GM23338 (cell line): ENCODE measurements at regions not wholly inside any gene's neighbourhood (a gene's known extent, or its start where the extent isn't known, plus 50 kb on each side); places are given as distances from the start of the nearest gene placed in this dataset.

ENCODE experiments used
- ATAC-seq: fragments of 200-7000 bp; cut with Tn5 transposase; 3 replicates; pipeline ENCODE4 v1.9.1; 2020
- DNase-seq: peaks from one replicate; pipeline ENCODE4 v3.0.0-alpha.2; 2015; ENCODE audit warnings: low spot score
- H2AFZ ChIP-seq: fragments of 200-600 bp; sonication (generic); 2 replicates; pipeline ENCODE4 v1.8.0; 2016; ENCODE audit warnings: antibody characterized with exemption, mild to moderate bottlenecking, moderate library complexity
- H3F3A ChIP-seq: fragments of 200-600 bp; sonication (generic); replicated peaks from 2 replicates; pipeline ENCODE4 v1.8.0; 2017; ENCODE audit warnings: antibody characterized with exemption, mixed run types, low read depth
- H3K27ac ChIP-seq: fragments of 200-600 bp; sonication (generic); 2 replicates; pipeline ENCODE4 v1.6.1; 2016; ENCODE audit warnings: low read depth
- H3K27me3 ChIP-seq: fragments of 200-600 bp; sonication (generic); 2 replicates; pipeline ENCODE4 v1.8.0; 2016; ENCODE audit warnings: mild to moderate bottlenecking, mixed run types, moderate library complexity; ENCODE audit not compliant: insufficient read depth
- H3K36me3 ChIP-seq: fragments of 200-600 bp; sonication (generic); 2 replicates; pipeline ENCODE4 v1.8.0; 2016; ENCODE audit warnings: mild to moderate bottlenecking; ENCODE audit not compliant: insufficient read depth
- H3K4me1 ChIP-seq: fragments of 200-600 bp; sonication (generic); 2 replicates; pipeline ENCODE4 v1.8.0; 2016; ENCODE audit warnings: mild to moderate bottlenecking, moderate library complexity; ENCODE audit not compliant: insufficient read depth
- H3K4me2 ChIP-seq: fragments of 200-600 bp; sonication (generic); 2 replicates; pipeline ENCODE4 v1.7.1; 2017; ENCODE audit warnings: mixed run types
- H3K4me3 ChIP-seq: fragments of 200-600 bp; sonication (generic); 2 replicates; pipeline ENCODE4 v1.6.1; 2016; ENCODE audit warnings: mixed run types
- H3K79me2 ChIP-seq: fragments of 200-600 bp; sonication (generic); replicated peaks from 2 replicates; pipeline ENCODE4 v1.8.0; 2017; ENCODE audit warnings: mild to moderate bottlenecking; ENCODE audit not compliant: insufficient read depth
- H3K9me2 ChIP-seq: fragments of 200-600 bp; sonication (generic); 2 replicates; pipeline ENCODE4 v1.8.0; 2017; ENCODE audit not compliant: insufficient read depth
- H4K20me1 ChIP-seq: fragments of 200-600 bp; sonication (generic); replicated peaks from 2 replicates; pipeline ENCODE4 v1.8.0; 2017; ENCODE audit warnings: mild to moderate bottlenecking; ENCODE audit not compliant: insufficient read depth
- H3K27ac Mint-ChIP-seq: 2 replicates; pipeline ENCODE4 v1.8.0; 2020; ENCODE audit warnings: inconsistent platforms, mild to moderate bottlenecking, moderate library complexity, mixed read lengths
- H3K27me3 Mint-ChIP-seq: 3 replicates; pipeline ENCODE4 v1.8.0; 2022; ENCODE audit warnings: low read depth, mild to moderate bottlenecking, moderate library complexity, mixed read lengths, inconsistent platforms; ENCODE audit not compliant: insufficient read depth, poor library complexity
- H3K36me3 Mint-ChIP-seq: 3 replicates; pipeline ENCODE4 v1.8.0; 2021; ENCODE audit warnings: low read depth, mild to moderate bottlenecking, inconsistent platforms, moderate library complexity, mixed read lengths
- H3K4me1 Mint-ChIP-seq: 3 replicates; pipeline ENCODE4 v1.8.0; 2020; ENCODE audit warnings: mild to moderate bottlenecking, inconsistent platforms, mixed read lengths
- H3K4me3 Mint-ChIP-seq: 3 replicates; pipeline ENCODE4 v1.8.0; 2021; ENCODE audit warnings: moderate library complexity, mild to moderate bottlenecking, inconsistent platforms, mixed read lengths
- H3K9me3 Mint-ChIP-seq: 3 replicates; pipeline ENCODE4 v1.8.0; 2020; ENCODE audit warnings: moderate library complexity, mild to moderate bottlenecking, inconsistent platforms, mixed read lengths
- CREB1 ChIP-seq: fragments of 250-450 bp; sonication (Bioruptor Pico); IDR thresholded peaks from 2 replicates; pipeline ENCODE4 v1.5.0; 2020; ENCODE audit warnings: low read depth, mild to moderate bottlenecking, moderate library complexity
- EZH2 ChIP-seq: fragments of 200-600 bp; sonication (generic); IDR thresholded peaks from one replicate; pipeline ENCODE4 v1.8.0; 2017; ENCODE audit warnings: antibody characterized with exemption, mild to moderate bottlenecking, low read depth; ENCODE audit not compliant: unreplicated experiment
- JUNB ChIP-seq: IDR thresholded peaks from one replicate; pipeline ENCODE4 v1.6.1; 2016; ENCODE audit warnings: antibody characterized with exemption; ENCODE audit not compliant: unreplicated experiment
- NANOG ChIP-seq: IDR thresholded peaks from 2 replicates; pipeline ENCODE4 v1.6.1; 2016; ENCODE audit warnings: antibody characterized with exemption, borderline replicate concordance
- STAT1 ChIP-seq: IDR thresholded peaks from one replicate; pipeline ENCODE4 v1.6.1; 2016; ENCODE audit warnings: antibody characterized with exemption; ENCODE audit not compliant: unreplicated experiment
- ZNF114 ChIP-seq: fragments of 250-450 bp; sonication (Bioruptor Pico); IDR thresholded peaks from 2 replicates; pipeline ENCODE4 v1.5.0; 2020; ENCODE audit warnings: mild to moderate bottlenecking, moderate library complexity
- ZNF331 ChIP-seq: fragments of 250-450 bp; sonication (Bioruptor Pico); IDR thresholded peaks from 2 replicates; pipeline ENCODE4 v1.5.0; 2020; ENCODE audit warnings: low read depth, mild to moderate bottlenecking, moderate library complexity
- ZNF462 ChIP-seq: fragments of 250-450 bp; sonication (Bioruptor Pico); IDR thresholded peaks from 2 replicates; pipeline ENCODE4 v1.5.0; 2020; ENCODE audit warnings: mild to moderate bottlenecking, moderate library complexity
- TF ChIP-seq, protein P1 (sequence below): IDR thresholded peaks from one replicate; pipeline ENCODE4 v1.6.1; 2018; ENCODE audit warnings: antibody characterized with exemption; ENCODE audit not compliant: unreplicated experiment
- TF ChIP-seq, protein P2 (sequence below): IDR thresholded peaks from 2 replicates; pipeline ENCODE4 v1.6.1; 2016; ENCODE audit warnings: antibody characterized with exemption

GRCh38 chr17:73776351-73777130, 132.3 kb upstream of the SDK2 start:
- Histone ChIP-seq H3K4me1 (no peaks in the 10 kb centered on the region), H2AFZ (no peak overlapping the region), H3K79me2 (no peaks in the 10 kb centered on the region), H3K27ac (no peak overlapping the region), H3K36me3 (no peaks in the 10 kb centered on the region), H3K4me2 (no peak overlapping the region), H3K4me3 (no peak overlapping the region), H3F3A (no peaks in the 10 kb centered on the region), H4K20me1 (no peaks in the 10 kb centered on the region), H3K27me3 (no peaks in the 10 kb centered on the region), H3K9me2 (no peaks in the 10 kb centered on the region)
- no peak overlapping the region for H3K4me3 Mint-ChIP-seq
- no peak for ATAC-seq
- peaks cover 6% of the 10 kb centered on the region for H3K27me3 Mint-ChIP-seq
- H3K4me1 Mint-ChIP-seq: no peaks in the 10 kb centered on the region; the same call in 2 of the 3 replicates
- TF ChIP-seq, protein P1, sequence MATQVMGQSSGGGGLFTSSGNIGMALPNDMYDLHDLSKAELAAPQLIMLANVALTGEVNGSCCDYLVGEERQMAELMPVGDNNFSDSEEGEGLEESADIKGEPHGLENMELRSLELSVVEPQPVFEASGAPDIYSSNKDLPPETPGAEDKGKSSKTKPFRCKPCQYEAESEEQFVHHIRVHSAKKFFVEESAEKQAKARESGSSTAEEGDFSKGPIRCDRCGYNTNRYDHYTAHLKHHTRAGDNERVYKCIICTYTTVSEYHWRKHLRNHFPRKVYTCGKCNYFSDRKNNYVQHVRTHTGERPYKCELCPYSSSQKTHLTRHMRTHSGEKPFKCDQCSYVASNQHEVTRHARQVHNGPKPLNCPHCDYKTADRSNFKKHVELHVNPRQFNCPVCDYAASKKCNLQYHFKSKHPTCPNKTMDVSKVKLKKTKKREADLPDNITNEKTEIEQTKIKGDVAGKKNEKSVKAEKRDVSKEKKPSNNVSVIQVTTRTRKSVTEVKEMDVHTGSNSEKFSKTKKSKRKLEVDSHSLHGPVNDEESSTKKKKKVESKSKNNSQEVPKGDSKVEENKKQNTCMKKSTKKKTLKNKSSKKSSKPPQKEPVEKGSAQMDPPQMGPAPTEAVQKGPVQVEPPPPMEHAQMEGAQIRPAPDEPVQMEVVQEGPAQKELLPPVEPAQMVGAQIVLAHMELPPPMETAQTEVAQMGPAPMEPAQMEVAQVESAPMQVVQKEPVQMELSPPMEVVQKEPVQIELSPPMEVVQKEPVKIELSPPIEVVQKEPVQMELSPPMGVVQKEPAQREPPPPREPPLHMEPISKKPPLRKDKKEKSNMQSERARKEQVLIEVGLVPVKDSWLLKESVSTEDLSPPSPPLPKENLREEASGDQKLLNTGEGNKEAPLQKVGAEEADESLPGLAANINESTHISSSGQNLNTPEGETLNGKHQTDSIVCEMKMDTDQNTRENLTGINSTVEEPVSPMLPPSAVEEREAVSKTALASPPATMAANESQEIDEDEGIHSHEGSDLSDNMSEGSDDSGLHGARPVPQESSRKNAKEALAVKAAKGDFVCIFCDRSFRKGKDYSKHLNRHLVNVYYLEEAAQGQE: no peak
- TF ChIP-seq EZH2 (no peak), ZNF114 (CRISPR knock-in tag) (no peak), ZNF331 (CRISPR knock-in tag) (no peak), CREB1 (CRISPR knock-in tag) (no peak), JUNB (no peak), STAT1 (no peak)
- TF ChIP-seq, protein P2, sequence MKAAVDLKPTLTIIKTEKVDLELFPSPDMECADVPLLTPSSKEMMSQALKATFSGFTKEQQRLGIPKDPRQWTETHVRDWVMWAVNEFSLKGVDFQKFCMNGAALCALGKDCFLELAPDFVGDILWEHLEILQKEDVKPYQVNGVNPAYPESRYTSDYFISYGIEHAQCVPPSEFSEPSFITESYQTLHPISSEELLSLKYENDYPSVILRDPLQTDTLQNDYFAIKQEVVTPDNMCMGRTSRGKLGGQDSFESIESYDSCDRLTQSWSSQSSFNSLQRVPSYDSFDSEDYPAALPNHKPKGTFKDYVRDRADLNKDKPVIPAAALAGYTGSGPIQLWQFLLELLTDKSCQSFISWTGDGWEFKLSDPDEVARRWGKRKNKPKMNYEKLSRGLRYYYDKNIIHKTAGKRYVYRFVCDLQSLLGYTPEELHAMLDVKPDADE: no peak
- peaks cover 26% of the 10 kb centered on the region; the same call in 2 of the 3 replicates for H3K36me3 Mint-ChIP-seq
- peaks cover 48% of the 10 kb centered on the region for H3K9me3 Mint-ChIP-seq
- DNase-seq: no peak
- no peak overlapping the region for H3K27ac Mint-ChIP-seq

DNA sequence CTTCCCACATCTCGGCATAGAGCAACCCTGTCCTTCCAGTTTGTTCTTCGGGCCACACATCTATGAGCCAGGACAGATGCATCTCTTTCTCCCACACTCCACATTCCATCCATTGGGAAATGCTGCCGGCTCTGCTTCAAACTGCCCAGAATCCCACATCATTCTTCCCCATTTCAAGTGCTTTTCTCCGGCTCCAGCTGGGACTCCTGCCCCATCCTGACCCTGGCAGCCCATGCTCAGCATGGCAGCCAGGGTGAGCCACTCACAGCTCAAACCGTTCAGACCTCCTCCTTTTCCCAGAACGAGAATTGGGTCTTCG, 132.8 kb upstream of the SDK2 start:
- H3K9me3 Mint-ChIP-seq: peaks cover 48% of the 10 kb centered on the region
- no peak for DNase-seq
- H3K27ac Mint-ChIP-seq: no peak overlapping the region
- Histone ChIP-seq H3K9me2 (no peaks in the 10 kb centered on the region), H3K27ac (no peak overlapping the region), H3K4me2 (no peak overlapping the region), H3K36me3 (no peaks in the 10 kb centered on the region), H4K20me1 (no peaks in the 10 kb centered on the region), H3K4me3 (no peak overlapping the region), H3F3A (no peaks in the 10 kb centered on the region), H2AFZ (no peak overlapping the region), H3K4me1 (no peaks in the 10 kb centered on the region), H3K27me3 (no peaks in the 10 kb centered on the region), H3K79me2 (no peaks in the 10 kb centered on the region)
- H3K4me1 Mint-ChIP-seq: no peaks in the 10 kb centered on the region
- H3K27me3 Mint-ChIP-seq: peaks cover 6% of the 10 kb centered on the region
- no peak overlapping the region for H3K4me3 Mint-ChIP-seq
- no peak for ATAC-seq
- peaks cover 26% of the 10 kb centered on the region; the same call in 2 of the 3 replicates for H3K36me3 Mint-ChIP-seq
- TF ChIP-seq ZNF462 (CRISPR knock-in tag) (no peak), ZNF331 (CRISPR knock-in tag) (no peak), NANOG (no peak)
